PC-3 (cell line): ENCODE measurements at regions not wholly inside any gene's neighbourhood (a gene's known extent, or its start where the extent isn't known, plus 50 kb on each side); places are given as distances from the start of the nearest gene placed in this dataset.

Experiments
- CTCF ChIP-seq: fragments of 300-600 bp; sonication (generic); conservative IDR thresholded peaks from 2 replicates; pipeline ENCODE4 v1.5.1; 2017; ENCODE audit warnings: antibody characterized with exemption, low read depth, mild to moderate bottlenecking, low read length
- EZH2 ChIP-seq: fragments of 300-600 bp; sonication (generic); IDR thresholded peaks from one replicate; pipeline ENCODE4 v1.6.1; 2017; ENCODE audit warnings: antibody characterized with exemption, mild to moderate bottlenecking, low read length; ENCODE audit not compliant: unreplicated experiment

- no peak for TF ChIP-seq EZH2
- TF ChIP-seq CTCF = no peak
These were observed 299.0 kb downstream of the MYCN start for GRCh38 chr2:16239296-16239850.
